ENCODE measurements at regions not wholly inside any gene's neighbourhood (a gene's known extent, or its start where the extent isn't known, plus 50 kb on each side); places are given as distances from the start of the nearest gene placed in this dataset.
A peak's percentile ranks its signal among the peaks of the same experiment; 100 is the strongest.
"Not testable (repeated sequence)": the region's sequence is repeated elsewhere in the genome, so short reads cannot be mapped to it uniquely, and the experiment has no call there.

- H3K36me3 ChIP-seq, result no peaks in the 10 kb centered on the region
- H3K27me3 ChIP-seq, result peaks cover 64% of the 10 kb centered on the region
- TF ChIP-seq Cebpa-rat (IDR thresholded peaks at IDR 0.05), result no peak
- H3K9me3 ChIP-seq, result no peaks in the 10 kb centered on the region
- peaks cover 9% of the 10 kb centered on the region; the same call in 1 of the 2 replicates for H3K4me1 ChIP-seq
- H3K27ac ChIP-seq, result peak overlapping the region; percentile 50; the same call in 1 of the 2 replicates
- H4K20me1 ChIP-seq, result no peaks in the 10 kb centered on the region
- no peak overlapping the region for H3K9ac ChIP-seq
- H3K4me2 ChIP-seq, result no peak overlapping the region
- no peak overlapping the region for H3K4me3 ChIP-seq
These were observed 61.9 kb upstream of the LAS1L start for GRCh38 chrX:65596270-65597034.

DNA sequence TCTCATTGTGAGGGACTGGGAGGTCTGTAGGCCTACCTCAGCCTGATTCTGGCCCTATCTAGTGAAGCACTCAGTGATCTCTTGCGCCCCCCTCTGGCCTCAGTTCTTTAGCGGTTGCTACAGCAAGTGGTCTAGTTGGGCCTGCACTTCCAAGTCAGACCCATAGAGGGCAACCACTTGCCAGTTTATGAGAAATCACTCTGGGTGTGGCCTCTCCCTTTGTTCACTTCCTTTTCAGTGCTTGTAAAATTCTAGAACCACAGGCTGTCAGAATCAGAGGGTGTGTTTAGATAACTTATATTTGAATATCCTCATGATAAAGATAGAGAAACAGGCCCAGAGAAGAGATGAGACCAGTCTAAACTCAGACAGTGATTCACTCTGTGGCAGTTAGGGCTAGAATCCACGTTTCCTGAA, 60.9 kb upstream of the LAS1L start:
- peak overlapping the region; percentile 50 for H3K27ac ChIP-seq
- H3K4me2 ChIP-seq, result no peak overlapping the region
- no peak overlapping the region for H3K9ac ChIP-seq
- H4K20me1 ChIP-seq, result no peaks in the 10 kb centered on the region
- peaks cover 66% of the 10 kb centered on the region for H3K27me3 ChIP-seq
- peaks cover 9% of the 10 kb centered on the region; the same call in 1 of the 2 replicates for H3K4me1 ChIP-seq
- no peak overlapping the region for H3K4me3 ChIP-seq
- H3K36me3 ChIP-seq, result no peaks in the 10 kb centered on the region
- H3K9me3 ChIP-seq, result no peaks in the 10 kb centered on the region
- TF ChIP-seq Cebpa-rat (IDR thresholded peaks at IDR 0.05), result no peak

- TF ChIP-seq Cebpa-rat (IDR thresholded peaks at IDR 0.05), result no peak
- Histone ChIP-seq H3K9me3 (no peaks in the 10 kb centered on the region), H4K20me1 (no peaks in the 10 kb centered on the region), H3K27me3 (peaks cover 53% of the 10 kb centered on the region), H3K4me3 (no peak overlapping the region), H3K27ac (no peak overlapping the region), H3K9ac (no peak overlapping the region), H3K4me1 (peaks cover 14% of the 10 kb centered on the region; the same call in 1 of the 2 replicates), H3K4me2 (no peak overlapping the region), H3K36me3 (no peaks in the 10 kb centered on the region)
These were observed 56.6 kb upstream of the LAS1L start for GRCh38 chrX:65591206-65591605.

GRCh38 chrX:65589304-65589703, 54.7 kb upstream of the LAS1L start:
- Histone ChIP-seq H3K9me3 (no peaks in the 10 kb centered on the region), H3K27me3 (peaks cover 46% of the 10 kb centered on the region), H3K36me3 (no peaks in the 10 kb centered on the region), H4K20me1 (no peaks in the 10 kb centered on the region), H3K4me2 (no peak overlapping the region), H3K27ac (no peak overlapping the region), H3K4me1 (peaks cover 6% of the 10 kb centered on the region; the same call in 1 of the 2 replicates), H3K9ac (no peak overlapping the region), H3K4me3 (no peak overlapping the region)
- no peak for TF ChIP-seq Cebpa-rat (IDR thresholded peaks at IDR 0.05)

DNA sequence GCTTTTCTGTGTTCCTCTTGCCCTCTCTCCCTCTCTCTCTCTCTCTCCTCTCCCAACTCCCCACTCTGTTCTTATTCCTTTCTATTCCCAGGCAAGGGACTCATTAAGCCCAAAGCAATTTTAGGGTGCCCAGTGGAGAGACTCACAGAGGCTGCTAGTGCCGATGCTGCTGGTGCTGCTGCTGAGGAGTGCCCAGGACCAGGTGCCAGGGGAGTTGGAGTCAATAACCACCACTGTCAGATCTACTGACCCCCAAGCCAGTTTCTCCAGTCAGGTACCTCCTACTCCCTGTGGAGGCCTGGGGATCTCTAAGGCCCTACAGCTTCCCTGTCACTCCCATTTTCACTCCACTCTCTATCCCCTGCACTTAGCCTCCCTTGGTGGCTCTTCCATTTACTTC, 54.2 kb upstream of the LAS1L start:
- Histone ChIP-seq H3K4me3 (no peak overlapping the region), H3K4me2 (no peak overlapping the region), H4K20me1 (no peaks in the 10 kb centered on the region), H3K4me1 (peaks cover 6% of the 10 kb centered on the region; the same call in 1 of the 2 replicates), H3K9me3 (no peaks in the 10 kb centered on the region), H3K27ac (no peak overlapping the region), H3K36me3 (no peaks in the 10 kb centered on the region), H3K27me3 (peaks cover 41% of the 10 kb centered on the region), H3K9ac (no peak overlapping the region)
- TF ChIP-seq Cebpa-rat (IDR thresholded peaks at IDR 0.05), result no peak

GRCh38 chrX:65587616-65588526, 53.3 kb upstream of the LAS1L start:
- Histone ChIP-seq H3K9ac (no peak overlapping the region), H3K4me3 (no peak overlapping the region), H3K36me3 (no peaks in the 10 kb centered on the region), H3K4me1 (peaks cover 6% of the 10 kb centered on the region; the same call in 1 of the 2 replicates), H3K4me2 (no peak overlapping the region), H3K27ac (no peak overlapping the region), H3K9me3 (no peaks in the 10 kb centered on the region), H3K27me3 (peaks cover 36% of the 10 kb centered on the region), H4K20me1 (no peaks in the 10 kb centered on the region)
- no peak for TF ChIP-seq Cebpa-rat (IDR thresholded peaks at IDR 0.05)

DNA sequence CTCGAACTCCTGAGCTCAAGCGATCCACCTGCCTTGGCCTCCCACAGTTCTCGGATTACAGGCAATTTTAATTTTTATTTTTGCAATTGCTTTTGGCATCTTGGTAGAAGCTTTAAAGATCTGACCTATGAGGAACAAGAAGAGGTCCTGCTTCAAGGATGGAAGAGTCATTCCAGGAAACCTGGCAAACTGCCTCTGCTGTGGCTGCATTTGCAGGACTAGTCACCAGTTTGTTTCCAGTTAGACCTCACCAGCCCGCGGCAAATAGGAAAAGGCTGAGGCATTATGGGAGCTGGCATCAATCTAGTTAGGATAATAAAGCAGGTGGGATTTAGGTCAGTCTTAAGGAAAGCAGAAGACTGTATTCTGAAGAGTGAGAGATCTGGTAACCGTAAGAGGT, 51.9 kb upstream of the LAS1L start:
- H3K27me3 ChIP-seq, result peaks cover 38% of the 10 kb centered on the region
- H3K4me1 ChIP-seq, result peaks cover 6% of the 10 kb centered on the region; the same call in 1 of the 2 replicates
- no peak overlapping the region for H3K4me2 ChIP-seq
- no peak overlapping the region for H3K27ac ChIP-seq
- H3K36me3 ChIP-seq, result no peaks in the 10 kb centered on the region
- H3K9me3 ChIP-seq, result no peaks in the 10 kb centered on the region
- TF ChIP-seq Cebpa-rat (IDR thresholded peaks at IDR 0.05), result no peak
- H4K20me1 ChIP-seq, result no peaks in the 10 kb centered on the region
- no peak overlapping the region for H3K9ac ChIP-seq
- no peak overlapping the region for H3K4me3 ChIP-seq

DNA sequence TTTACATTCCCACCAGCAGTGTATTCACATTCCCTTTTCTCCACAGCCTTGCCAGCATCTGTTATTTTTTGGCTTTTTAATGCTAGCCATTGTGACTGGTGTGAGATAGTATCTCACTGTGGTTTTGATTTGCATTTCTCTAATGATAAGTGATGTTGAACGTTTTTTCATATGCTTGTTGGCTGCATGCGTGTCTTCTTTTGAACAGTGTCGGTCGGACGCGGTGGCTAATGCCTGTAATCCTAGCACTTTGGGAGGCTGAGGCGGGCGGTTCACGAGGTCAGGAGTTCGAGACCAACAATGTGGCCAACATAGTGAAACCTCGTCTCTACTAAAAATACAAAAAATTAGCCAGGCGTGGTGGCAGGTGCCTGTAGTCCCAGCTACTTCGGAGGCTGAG, 50.6 kb upstream of the LAS1L start:
- not testable (repeated sequence) for H3K4me2 ChIP-seq
- H3K27me3 ChIP-seq, result peaks cover 40% of the 10 kb centered on the region

More for the DNA sequence above, 50.6 kb upstream of the LAS1L start:
- not testable (repeated sequence) for H3K9me3 ChIP-seq, H3K27ac ChIP-seq, H3K4me3 ChIP-seq, H3K36me3 ChIP-seq, H3K9ac ChIP-seq, H4K20me1 ChIP-seq, H3K4me1 ChIP-seq

Measured in BLaER1 (cell line).